OCI-LY1 (cell line): ENCODE measurements at regions not wholly inside any gene's neighbourhood (a gene's known extent, or its start where the extent isn't known, plus 50 kb on each side); places are given as distances from the start of the nearest gene placed in this dataset.

Experiments
- H2AFZ ChIP-seq: fragments of 200-600 bp; sonication (generic), shearing (Covaris generic); 2 replicates; pipeline ENCODE4 v1.6.0; 2014; ENCODE audit warnings: antibody characterized with exemption, mild to moderate bottlenecking, low read length
- H3F3A ChIP-seq: fragments of 200-600 bp; sonication (generic), shearing (Covaris generic); 2 replicates; pipeline ENCODE4 v1.6.0; 2014; ENCODE audit warnings: mild to moderate bottlenecking, antibody characterized with exemption, low read length, moderate library complexity; ENCODE audit not compliant: insufficient read depth
- H3K27ac ChIP-seq: fragments of 200-600 bp; sonication (generic); 2 replicates; pipeline ENCODE4 v1.5.1; 2014; ENCODE audit warnings: low read length, mixed run types, mild to moderate bottlenecking, low read depth; ENCODE audit not compliant: poor library complexity, severe bottlenecking
- H3K27me3 ChIP-seq: fragments of 200-600 bp; sonication (generic); 2 replicates; pipeline ENCODE4 v1.6.0; 2014; ENCODE audit warnings: antibody characterized with exemption, mild to moderate bottlenecking, low read length, moderate library complexity; ENCODE audit not compliant: insufficient read depth
- H3K36me3 ChIP-seq: fragments of 200-600 bp; sonication (generic); 2 replicates; pipeline ENCODE4 v1.6.1; 2014; ENCODE audit warnings: mild to moderate bottlenecking, antibody characterized with exemption, low read length, moderate library complexity, mixed read lengths; ENCODE audit not compliant: insufficient read depth
- H3K4me1 ChIP-seq: fragments of 200-600 bp; sonication (generic); 2 replicates; pipeline ENCODE4 v1.5.1; 2014; ENCODE audit warnings: mild to moderate bottlenecking, low read length, moderate library complexity; ENCODE audit not compliant: insufficient read depth, severe bottlenecking
- H3K4me2 ChIP-seq: fragments of 200-600 bp; sonication (generic), shearing (Covaris generic); 2 replicates; pipeline ENCODE4 v1.6.1; 2014; ENCODE audit warnings: low read length
- H3K4me3 ChIP-seq: fragments of 200-600 bp; sonication (generic); 2 replicates; pipeline ENCODE4 v1.5.1; 2014; ENCODE audit warnings: low read length, low read depth, mild to moderate bottlenecking, mixed read lengths; ENCODE audit not compliant: poor library complexity, severe bottlenecking
- H3K79me2 ChIP-seq: fragments of 200-600 bp; shearing (Covaris generic); 2 replicates; pipeline ENCODE4 v1.6.1; 2016; ENCODE audit warnings: mixed run types, low read length, mixed read lengths; ENCODE audit not compliant: insufficient read depth
- H3K9ac ChIP-seq: fragments of 200-600 bp; sonication (generic), shearing (Covaris generic); 2 replicates; pipeline ENCODE4 v1.6.1; 2014; ENCODE audit warnings: mild to moderate bottlenecking, low read length, mixed read lengths
- H3K9me2 ChIP-seq: fragments of 200-600 bp; sonication (generic), shearing (Covaris generic); 2 replicates; pipeline ENCODE4 v1.6.1; 2014; ENCODE audit warnings: low read depth, mild to moderate bottlenecking, low read length, mixed read lengths
- H3K9me3 ChIP-seq: fragments of 200-600 bp; shearing (Covaris generic); 2 replicates; pipeline ENCODE4 v1.6.1; 2014; ENCODE audit warnings: low read length, mixed read lengths
- H4K20me1 ChIP-seq: fragments of 200-600 bp; sonication (generic), shearing (Covaris generic); 2 replicates; pipeline ENCODE4 v1.6.0; 2016; ENCODE audit warnings: mild to moderate bottlenecking, low read length; ENCODE audit not compliant: insufficient read depth
- CTCF ChIP-seq: fragments of 200-600 bp; sonication (generic), shearing (Covaris generic); IDR thresholded peaks from 2 replicates; pipeline ENCODE4 v1.5.1; 2017; ENCODE audit warnings: mild to moderate bottlenecking, antibody characterized with exemption, low read length, moderate library complexity, mixed read lengths
- EZH2 ChIP-seq: fragments of 200-600 bp; sonication (generic), shearing (Covaris generic); IDR thresholded peaks from 2 replicates; pipeline ENCODE4 v1.8.0; 2017; ENCODE audit warnings: borderline replicate concordance, mixed run types, mild to moderate bottlenecking, antibody characterized with exemption, low read length, moderate library complexity, mixed read lengths

DNA sequence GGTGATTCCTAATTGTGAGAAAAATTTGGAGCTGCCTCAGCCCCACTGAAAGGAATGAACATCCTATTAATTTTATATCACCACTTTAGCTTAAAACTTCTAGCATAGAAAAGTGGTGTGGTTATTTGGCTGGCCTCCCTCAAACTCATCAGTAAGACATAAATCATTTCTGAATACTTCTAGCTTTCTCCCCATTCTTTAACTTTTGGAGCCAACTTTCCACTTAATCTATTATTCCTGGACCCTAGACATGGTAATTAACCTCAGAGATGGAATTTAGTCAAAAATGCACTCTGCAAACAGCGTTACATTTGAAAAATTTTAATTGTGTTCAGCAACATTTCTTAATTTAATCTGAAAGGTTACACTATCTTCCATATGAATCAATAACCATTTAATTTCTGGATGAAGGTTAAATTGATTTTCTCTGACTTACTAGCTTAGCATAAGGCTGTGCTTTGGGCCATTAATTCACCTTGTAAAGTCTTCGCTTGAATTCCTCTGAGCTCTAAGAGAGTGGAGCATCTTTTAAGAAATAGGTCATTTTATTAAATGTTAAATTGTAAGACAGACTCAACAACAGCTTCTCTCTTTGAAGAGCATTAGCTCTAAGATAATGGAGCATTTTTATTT, 753.6 kb upstream of the STXBP6 start:
- Histone ChIP-seq H3K9me2 (no peaks in the 10 kb centered on the region), H3K4me3 (no peak overlapping the region), H2AFZ (no peak overlapping the region), H4K20me1 (no peaks in the 10 kb centered on the region), H3K9me3 (no peaks in the 10 kb centered on the region), H3K9ac (no peak overlapping the region), H3K4me1 (no peaks in the 10 kb centered on the region), H3K4me2 (no peak overlapping the region), H3F3A (no peaks in the 10 kb centered on the region), H3K27me3 (no peaks in the 10 kb centered on the region), H3K36me3 (no peaks in the 10 kb centered on the region), H3K27ac (no peak overlapping the region), H3K79me2 (no peaks in the 10 kb centered on the region)
- TF ChIP-seq EZH2 (no peak), CTCF (no peak)

GRCh38 chr14:25800841-25801240, 750.9 kb upstream of the STXBP6 start:
- Histone ChIP-seq H2AFZ (no peak overlapping the region), H3K9me3 (no peaks in the 10 kb centered on the region), H3K4me1 (no peaks in the 10 kb centered on the region), H3K79me2 (no peaks in the 10 kb centered on the region), H3K9ac (no peak overlapping the region), H3K27ac (no peak overlapping the region), H4K20me1 (no peaks in the 10 kb centered on the region), H3K4me2 (no peak overlapping the region), H3K27me3 (no peaks in the 10 kb centered on the region), H3K4me3 (no peak overlapping the region), H3K36me3 (no peaks in the 10 kb centered on the region), H3F3A (no peaks in the 10 kb centered on the region), H3K9me2 (no peaks in the 10 kb centered on the region)
- no peak for TF ChIP-seq CTCF
- TF ChIP-seq EZH2, result no peak

- Histone ChIP-seq H2AFZ (no peak overlapping the region), H3K4me2 (no peak overlapping the region), H3K27ac (no peak overlapping the region), H3K36me3 (no peaks in the 10 kb centered on the region), H3K79me2 (no peaks in the 10 kb centered on the region), H4K20me1 (no peaks in the 10 kb centered on the region), H3K9me2 (peaks cover 3% of the 10 kb centered on the region; the same call in 1 of the 2 replicates), H3K9ac (no peak overlapping the region), H3K4me1 (no peaks in the 10 kb centered on the region), H3K4me3 (no peak overlapping the region), H3K27me3 (no peaks in the 10 kb centered on the region), H3F3A (no peaks in the 10 kb centered on the region), H3K9me3 (no peaks in the 10 kb centered on the region)
- TF ChIP-seq CTCF (no peak), EZH2 (no peak)
Observed at GRCh38 chr14:25788252-25788651, 738.3 kb upstream of the STXBP6 start.
